DND-41 (cell line): ENCODE measurements at regions not wholly inside any gene's neighbourhood (a gene's known extent, or its start where the extent isn't known, plus 50 kb on each side); places are given as distances from the start of the nearest gene placed in this dataset.

Source experiments
- ATAC-seq: fragments of 200-7000 bp; cut with Tn5 transposase; 3 replicates; pipeline ENCODE4 v1.9.1; 2021; ENCODE audit warnings: low read depth; ENCODE audit not compliant: insufficient read depth
- DNase-seq: peaks from one replicate; pipeline ENCODE4 v3.0.0-alpha.2; 2020
- H2AFZ ChIP-seq: 2 replicates; pipeline ENCODE4 v1.6.0; 2012; ENCODE audit warnings: low read depth, low read length
- H3K27ac ChIP-seq: 2 replicates; pipeline ENCODE4 v1.5.1; 2012; ENCODE audit warnings: low read length, inconsistent platforms
- H3K27me3 ChIP-seq: fragments of 200-600 bp; sonication (generic); 2 replicates; pipeline ENCODE4 v1.6.0; 2012; ENCODE audit warnings: low read length, mild to moderate bottlenecking, inconsistent platforms; ENCODE audit not compliant: insufficient read depth, poor library complexity
- H3K36me3 ChIP-seq: 2 replicates; pipeline ENCODE4 v1.5.1; 2012; ENCODE audit warnings: low read length, inconsistent platforms; ENCODE audit not compliant: insufficient read depth
- H3K4me1 ChIP-seq: 2 replicates; pipeline ENCODE4 v1.5.1; 2012; ENCODE audit warnings: mild to moderate bottlenecking, low read length; ENCODE audit not compliant: insufficient read depth
- H3K4me2 ChIP-seq: 2 replicates; pipeline ENCODE4 v1.6.0; 2012; ENCODE audit warnings: mild to moderate bottlenecking, moderate library complexity, low read length, inconsistent platforms; ENCODE audit not compliant: insufficient read depth
- H3K4me3 ChIP-seq, 2 experiments: fragments of 200-600 bp in 1 of 2; shearing (Covaris generic) in 1 of 2; 2 replicates each; pipeline ENCODE4 v1.5.1; 2012 to 2016; ENCODE audit warnings: inconsistent platforms in 2 of 2, low read length in 2 of 2, mild to moderate bottlenecking in 2 of 2, low read depth in 1 of 2, moderate library complexity in 1 of 2
- H3K79me2 ChIP-seq: 2 replicates; pipeline ENCODE4 v1.6.0; 2012; ENCODE audit warnings: low read length, inconsistent platforms; ENCODE audit not compliant: insufficient read depth
- H3K9ac ChIP-seq: 2 replicates; pipeline ENCODE4 v1.6.0; 2012; ENCODE audit warnings: low read depth, mild to moderate bottlenecking, inconsistent platforms, low read length, moderate library complexity
- H3K9me3 ChIP-seq: 2 replicates; pipeline ENCODE4 v1.5.1; 2012; ENCODE audit warnings: low read length, moderate library complexity, mild to moderate bottlenecking, inconsistent platforms; ENCODE audit not compliant: insufficient read depth, severe bottlenecking
- H4K20me1 ChIP-seq: 2 replicates; pipeline ENCODE4 v1.6.0; 2012; ENCODE audit warnings: low read length; ENCODE audit not compliant: insufficient read depth
- EZH2 ChIP-seq: IDR thresholded peaks from 3 replicates; pipeline ENCODE4 v1.6.1; 2012; ENCODE audit warnings: borderline replicate concordance, low read depth, mild to moderate bottlenecking, moderate library complexity, low read length, inconsistent platforms; ENCODE audit not compliant: severe bottlenecking
- TF ChIP-seq, protein P1 (sequence below): IDR thresholded peaks from 2 replicates; pipeline ENCODE4 v1.5.1; 2012; ENCODE audit warnings: borderline replicate concordance, low read length, moderate library complexity, mild to moderate bottlenecking; ENCODE audit not compliant: poor library complexity, severe bottlenecking; ENCODE audit errors: extremely low read depth

GRCh38 chr4:57172065-57172464 is 61.9 kb upstream of the IGFBP7 start:
- Histone ChIP-seq H2AFZ (no peak overlapping the region), H3K9ac (no peak overlapping the region), H3K27ac (no peak overlapping the region), H3K36me3 (no peaks in the 10 kb centered on the region), H3K27me3 (no peaks in the 10 kb centered on the region), H3K4me2 (no peak overlapping the region), H3K4me3 (no peak overlapping the region), H3K4me1 (no peaks in the 10 kb centered on the region), H4K20me1 (no peaks in the 10 kb centered on the region), H3K79me2 (no peaks in the 10 kb centered on the region), H3K9me3 (peaks cover 1% of the 10 kb centered on the region)
- ATAC-seq: no peak
- no peak for TF ChIP-seq EZH2
- TF ChIP-seq, protein P1, sequence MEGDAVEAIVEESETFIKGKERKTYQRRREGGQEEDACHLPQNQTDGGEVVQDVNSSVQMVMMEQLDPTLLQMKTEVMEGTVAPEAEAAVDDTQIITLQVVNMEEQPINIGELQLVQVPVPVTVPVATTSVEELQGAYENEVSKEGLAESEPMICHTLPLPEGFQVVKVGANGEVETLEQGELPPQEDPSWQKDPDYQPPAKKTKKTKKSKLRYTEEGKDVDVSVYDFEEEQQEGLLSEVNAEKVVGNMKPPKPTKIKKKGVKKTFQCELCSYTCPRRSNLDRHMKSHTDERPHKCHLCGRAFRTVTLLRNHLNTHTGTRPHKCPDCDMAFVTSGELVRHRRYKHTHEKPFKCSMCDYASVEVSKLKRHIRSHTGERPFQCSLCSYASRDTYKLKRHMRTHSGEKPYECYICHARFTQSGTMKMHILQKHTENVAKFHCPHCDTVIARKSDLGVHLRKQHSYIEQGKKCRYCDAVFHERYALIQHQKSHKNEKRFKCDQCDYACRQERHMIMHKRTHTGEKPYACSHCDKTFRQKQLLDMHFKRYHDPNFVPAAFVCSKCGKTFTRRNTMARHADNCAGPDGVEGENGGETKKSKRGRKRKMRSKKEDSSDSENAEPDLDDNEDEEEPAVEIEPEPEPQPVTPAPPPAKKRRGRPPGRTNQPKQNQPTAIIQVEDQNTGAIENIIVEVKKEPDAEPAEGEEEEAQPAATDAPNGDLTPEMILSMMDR: no peak
- DNase-seq: no peak

- no peak for ATAC-seq
- Histone ChIP-seq H3K36me3 (no peaks in the 10 kb centered on the region), H4K20me1 (no peaks in the 10 kb centered on the region), H2AFZ (no peak overlapping the region), H3K27ac (no peak overlapping the region), H3K27me3 (peaks cover 3% of the 10 kb centered on the region), H3K79me2 (no peaks in the 10 kb centered on the region), H3K4me1 (no peaks in the 10 kb centered on the region), H3K4me3 (no peak overlapping the region), H3K9me3 (no peaks in the 10 kb centered on the region), H3K4me2 (no peak overlapping the region), H3K9ac (no peak overlapping the region)
- DNase-seq: no peak
- TF ChIP-seq EZH2: no peak
- TF ChIP-seq, protein P1: no peak
These were observed 58.8 kb upstream of the IGFBP7 start for GRCh38 chr4:57168982-57169381.

GRCh38 chr4:57163530-57164459 is 53.6 kb upstream of the IGFBP7 start:
- Histone ChIP-seq H2AFZ (no peak overlapping the region), H3K4me2 (no peak overlapping the region), H3K4me3 (no peak overlapping the region), H4K20me1 (no peaks in the 10 kb centered on the region), H3K36me3 (no peaks in the 10 kb centered on the region), H3K79me2 (no peaks in the 10 kb centered on the region), H3K4me1 (no peaks in the 10 kb centered on the region), H3K9ac (no peak overlapping the region), H3K9me3 (no peaks in the 10 kb centered on the region), H3K27ac (no peak overlapping the region), H3K27me3 (peaks cover 3% of the 10 kb centered on the region)
- no peak for TF ChIP-seq EZH2
- TF ChIP-seq, protein P1: peak; percentile 65
- ATAC-seq: peak; percentile 86
- peak; percentile 48 for DNase-seq
